ENCODE measurements at regions not wholly inside any gene's neighbourhood (a gene's known extent, or its start where the extent isn't known, plus 50 kb on each side); places are given as distances from the start of the nearest gene placed in this dataset.
"Not testable (repeated sequence)": the region's sequence is repeated elsewhere in the genome, so short reads cannot be mapped to it uniquely, and the experiment has no call there.

DNA sequence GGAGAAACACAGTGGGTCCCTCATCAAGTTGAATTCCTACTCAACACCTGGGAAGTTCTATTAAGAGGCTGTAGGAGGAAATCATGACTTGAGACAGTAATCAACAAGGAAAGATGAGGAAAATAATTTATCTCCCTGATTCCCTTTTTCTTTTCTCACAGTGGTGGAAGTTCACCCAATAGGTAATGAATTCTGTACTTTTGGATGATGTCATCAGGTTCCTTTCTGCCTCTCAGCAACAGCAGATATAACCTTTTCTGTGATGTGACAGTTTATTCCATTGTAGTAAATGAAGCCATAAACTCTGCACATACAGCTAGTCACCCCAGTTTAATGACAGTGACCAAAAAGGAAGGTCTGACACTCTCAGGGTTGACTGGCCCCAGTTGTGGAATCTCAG, 1265.0 kb downstream of the NXPH1 start:
- H3K4me3 ChIP-seq (ENCODE audit: low read length in 2 of 2) = no peak overlapping the region
- no peaks in the 10 kb centered on the region for H3K36me3 ChIP-seq (ENCODE audit: control insufficient read depth in 2 of 2, insufficient read depth in 2 of 2, low read length in 1 of 2)
- H3K27me3 ChIP-seq (ENCODE audit: control insufficient read depth in 2 of 2, insufficient read depth in 1 of 2, low read length in 1 of 2) = no peaks in the 10 kb centered on the region
- no peak overlapping the region for H3K27ac ChIP-seq (ENCODE audit: low read depth in 1 of 2, low read length in 1 of 2)
- no peak for DNase-seq (ENCODE audit: low read depth in 6 of 9, low spot score in 9 of 9)
- H3K4me1 ChIP-seq (ENCODE audit: control insufficient read depth in 2 of 2, insufficient read depth in 2 of 2, low read length in 2 of 2) = no peaks in the 10 kb centered on the region
- peaks cover 0 to 3% of the 10 kb centered on the region in 2 donors for H3K9me3 ChIP-seq (ENCODE audit: control insufficient read depth in 2 of 2, insufficient read depth in 1 of 2, low read length in 1 of 2)

- Histone ChIP-seq H3K27ac (ENCODE audit: low read depth in 1 of 2, low read length in 1 of 2) (no peak overlapping the region), H3K9me3 (ENCODE audit: control insufficient read depth in 2 of 2, insufficient read depth in 1 of 2, low read length in 1 of 2) (no peaks in the 10 kb centered on the region), H3K4me1 (ENCODE audit: control insufficient read depth in 2 of 2, insufficient read depth in 2 of 2, low read length in 2 of 2) (no peaks in the 10 kb centered on the region), H3K4me3 (ENCODE audit: low read length in 2 of 2) (no peak overlapping the region), H3K36me3 (ENCODE audit: control insufficient read depth in 2 of 2, insufficient read depth in 2 of 2, low read length in 1 of 2) (no peaks in the 10 kb centered on the region), H3K27me3 (ENCODE audit: control insufficient read depth in 2 of 2, insufficient read depth in 1 of 2, low read length in 1 of 2) (no peaks in the 10 kb centered on the region)
- 83% methylated on average over 1 of the region's 1 CpG for WGBS
- no peak for DNase-seq (ENCODE audit: low read depth in 6 of 9, low spot score in 9 of 9)
These were observed 1264.5 kb upstream of the PHF14 start for GRCh38 chr7:9709216-9709615.

GRCh38 chr7:9711259-9711918, 1262.3 kb upstream of the PHF14 start:
- WGBS = 91% methylated on average over 3 of the region's 3 CpGs

DNA sequence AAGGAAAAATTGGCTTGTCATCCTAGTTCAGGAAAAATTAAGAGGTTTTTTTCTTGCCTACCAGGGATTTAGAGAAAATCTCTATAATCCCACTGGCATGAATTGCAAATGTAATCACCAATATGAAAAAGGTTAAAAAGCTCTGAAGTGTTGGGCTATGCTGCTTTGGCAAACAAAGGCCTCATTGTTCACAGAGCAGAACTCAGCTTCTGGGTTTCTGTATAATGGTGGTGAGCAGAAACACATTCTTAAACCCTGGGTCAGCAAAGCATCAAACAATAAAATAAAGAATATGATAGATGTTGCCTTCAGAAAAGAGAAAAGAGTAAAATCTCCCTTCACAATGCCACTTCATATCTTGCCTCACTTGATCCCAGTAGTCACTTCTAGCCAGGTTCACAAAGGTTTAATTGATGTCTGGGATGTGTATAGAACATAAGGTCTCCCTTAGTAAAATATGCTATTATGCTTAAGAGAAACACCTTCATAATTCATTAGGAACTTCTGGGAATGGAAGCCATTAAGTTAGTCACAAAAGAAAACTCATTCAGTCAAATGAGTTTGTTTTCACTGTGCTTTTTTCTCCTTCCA, 1255.5 kb upstream of the PHF14 start:
- no peaks in the 10 kb centered on the region for H3K27me3 ChIP-seq (ENCODE audit: control insufficient read depth in 2 of 2, insufficient read depth in 1 of 2, low read length in 1 of 2)
- no peaks in the 10 kb centered on the region for H3K4me1 ChIP-seq (ENCODE audit: control insufficient read depth in 2 of 2, insufficient read depth in 2 of 2, low read length in 2 of 2)
- H3K36me3 ChIP-seq (ENCODE audit: control insufficient read depth in 2 of 2, insufficient read depth in 2 of 2, low read length in 1 of 2) = no peaks in the 10 kb centered on the region
- no peak overlapping the region for H3K4me3 ChIP-seq (ENCODE audit: low read length in 2 of 2)
- H3K9me3 ChIP-seq (ENCODE audit: control insufficient read depth in 2 of 2, insufficient read depth in 1 of 2, low read length in 1 of 2) = no peaks in the 10 kb centered on the region
- no peak for DNase-seq (ENCODE audit: low read depth in 6 of 9, low spot score in 9 of 9)
- no peak overlapping the region for H3K27ac ChIP-seq (ENCODE audit: low read depth in 1 of 2, low read length in 1 of 2)

More at GRCh38 chr7:9711259-9711918, 1262.3 kb upstream of the PHF14 start:
- Histone ChIP-seq H3K4me1 (ENCODE audit: control insufficient read depth in 2 of 2, insufficient read depth in 2 of 2, low read length in 2 of 2) (no peaks in the 10 kb centered on the region), H3K4me3 (ENCODE audit: low read length in 2 of 2) (no peak overlapping the region), H3K9me3 (ENCODE audit: control insufficient read depth in 2 of 2, insufficient read depth in 1 of 2, low read length in 1 of 2) (no peaks in the 10 kb centered on the region), H3K36me3 (ENCODE audit: control insufficient read depth in 2 of 2, insufficient read depth in 2 of 2, low read length in 1 of 2) (no peaks in the 10 kb centered on the region), H3K27me3 (ENCODE audit: control insufficient read depth in 2 of 2, insufficient read depth in 1 of 2, low read length in 1 of 2) (no peaks in the 10 kb centered on the region), H3K27ac (ENCODE audit: low read depth in 1 of 2, low read length in 1 of 2) (no peak overlapping the region)
- DNase-seq (ENCODE audit: low read depth in 6 of 9, low spot score in 9 of 9) = no peak

GRCh38 chr7:9719303-9719702, 1254.4 kb upstream of the PHF14 start:
- Histone ChIP-seq H3K36me3 (ENCODE audit: control insufficient read depth in 2 of 2, insufficient read depth in 2 of 2, low read length in 1 of 2) (no peaks in the 10 kb centered on the region), H3K27me3 (ENCODE audit: control insufficient read depth in 2 of 2, insufficient read depth in 1 of 2, low read length in 1 of 2) (no peaks in the 10 kb centered on the region), H3K4me3 (ENCODE audit: low read length in 2 of 2) (no peak overlapping the region), H3K27ac (ENCODE audit: low read depth in 1 of 2, low read length in 1 of 2) (no peak overlapping the region), H3K4me1 (ENCODE audit: control insufficient read depth in 2 of 2, insufficient read depth in 2 of 2, low read length in 2 of 2) (no peaks in the 10 kb centered on the region), H3K9me3 (ENCODE audit: control insufficient read depth in 2 of 2, insufficient read depth in 1 of 2, low read length in 1 of 2) (no peaks in the 10 kb centered on the region)
- WGBS = 92% methylated on average over 4 of the region's 4 CpGs
- DNase-seq (ENCODE audit: low read depth in 6 of 9, low spot score in 9 of 9) = no peak

GRCh38 chr7:9719721-9720120, 1254.0 kb upstream of the PHF14 start:
- Histone ChIP-seq H3K36me3 (ENCODE audit: control insufficient read depth in 2 of 2, insufficient read depth in 2 of 2, low read length in 1 of 2) (no peaks in the 10 kb centered on the region), H3K27me3 (ENCODE audit: control insufficient read depth in 2 of 2, insufficient read depth in 1 of 2, low read length in 1 of 2) (no peaks in the 10 kb centered on the region), H3K4me3 (ENCODE audit: low read length in 2 of 2) (no peak overlapping the region), H3K9me3 (ENCODE audit: control insufficient read depth in 2 of 2, insufficient read depth in 1 of 2, low read length in 1 of 2) (no peaks in the 10 kb centered on the region), H3K27ac (ENCODE audit: low read depth in 1 of 2, low read length in 1 of 2) (no peak overlapping the region), H3K4me1 (ENCODE audit: control insufficient read depth in 2 of 2, insufficient read depth in 2 of 2, low read length in 2 of 2) (no peaks in the 10 kb centered on the region)
- no peak for DNase-seq (ENCODE audit: low read depth in 6 of 9, low spot score in 9 of 9)
- WGBS = 98% methylated on average over 3 of the region's 3 CpGs

DNA sequence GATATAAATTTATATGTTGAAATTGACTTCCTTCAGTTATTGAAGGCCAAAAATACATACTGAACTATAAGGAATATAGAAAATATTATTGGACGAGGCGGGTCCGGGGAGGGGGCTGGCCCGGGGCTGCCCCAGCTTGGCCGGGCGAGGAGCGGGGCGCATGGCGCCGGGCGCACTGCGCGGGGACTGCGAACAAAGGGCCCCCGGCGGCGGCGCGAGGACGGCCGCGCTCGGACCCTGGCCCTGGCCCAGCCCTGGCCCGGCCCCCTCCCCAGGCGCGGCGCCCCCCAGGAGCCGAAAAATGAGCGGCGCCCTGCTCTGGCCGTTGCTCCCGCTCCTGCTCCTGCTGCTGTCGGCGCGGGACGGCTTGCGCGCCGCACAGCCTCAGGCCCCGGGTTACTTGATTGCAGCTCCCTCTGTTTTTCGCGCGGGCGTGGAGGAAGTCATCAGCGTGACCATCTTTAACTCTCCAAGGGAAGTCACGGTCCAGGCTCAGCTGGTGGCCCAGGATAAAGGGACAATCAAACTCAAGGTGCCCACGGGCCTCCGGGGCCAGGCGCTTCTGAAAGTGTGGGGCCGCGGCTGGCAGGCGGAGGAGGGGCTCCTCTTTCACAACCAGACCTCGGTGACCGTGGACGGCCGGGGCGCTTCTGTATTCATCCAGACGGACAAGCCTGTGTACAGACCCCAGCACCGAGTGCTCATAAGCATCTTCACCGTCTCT, 1247.6 kb upstream of the PHF14 start:
- H3K27me3 ChIP-seq (ENCODE audit: control insufficient read depth in 2 of 2, insufficient read depth in 1 of 2, low read length in 1 of 2); H3K4me3 ChIP-seq (ENCODE audit: low read length in 2 of 2); H3K27ac ChIP-seq (ENCODE audit: low read depth in 1 of 2, low read length in 1 of 2); H3K36me3 ChIP-seq (ENCODE audit: control insufficient read depth in 2 of 2, insufficient read depth in 2 of 2, low read length in 1 of 2); H3K4me1 ChIP-seq (ENCODE audit: control insufficient read depth in 2 of 2, insufficient read depth in 2 of 2, low read length in 2 of 2); DNase-seq (ENCODE audit: low read depth in 6 of 9, low spot score in 9 of 9): not testable (repeated sequence)
- H3K9me3 ChIP-seq (ENCODE audit: control insufficient read depth in 2 of 2, insufficient read depth in 1 of 2, low read length in 1 of 2) = peaks cover 0 to 23% of the 10 kb centered on the region in 2 donors
- WGBS = 96% methylated on average over 56 of the region's 60 CpGs

GRCh38 chr7:9726811-9727210, 1246.9 kb upstream of the PHF14 start:
- H3K27ac ChIP-seq (ENCODE audit: low read depth in 1 of 2, low read length in 1 of 2); H3K36me3 ChIP-seq (ENCODE audit: control insufficient read depth in 2 of 2, insufficient read depth in 2 of 2, low read length in 1 of 2); H3K4me1 ChIP-seq (ENCODE audit: control insufficient read depth in 2 of 2, insufficient read depth in 2 of 2, low read length in 2 of 2); DNase-seq (ENCODE audit: low read depth in 6 of 9, low spot score in 9 of 9); H3K4me3 ChIP-seq (ENCODE audit: low read length in 2 of 2); H3K27me3 ChIP-seq (ENCODE audit: control insufficient read depth in 2 of 2, insufficient read depth in 1 of 2, low read length in 1 of 2): not testable (repeated sequence)
- peaks cover 0 to 23% of the 10 kb centered on the region in 2 donors for H3K9me3 ChIP-seq (ENCODE audit: control insufficient read depth in 2 of 2, insufficient read depth in 1 of 2, low read length in 1 of 2)
- WGBS = 98% methylated on average over 18 of the region's 22 CpGs

DNA sequence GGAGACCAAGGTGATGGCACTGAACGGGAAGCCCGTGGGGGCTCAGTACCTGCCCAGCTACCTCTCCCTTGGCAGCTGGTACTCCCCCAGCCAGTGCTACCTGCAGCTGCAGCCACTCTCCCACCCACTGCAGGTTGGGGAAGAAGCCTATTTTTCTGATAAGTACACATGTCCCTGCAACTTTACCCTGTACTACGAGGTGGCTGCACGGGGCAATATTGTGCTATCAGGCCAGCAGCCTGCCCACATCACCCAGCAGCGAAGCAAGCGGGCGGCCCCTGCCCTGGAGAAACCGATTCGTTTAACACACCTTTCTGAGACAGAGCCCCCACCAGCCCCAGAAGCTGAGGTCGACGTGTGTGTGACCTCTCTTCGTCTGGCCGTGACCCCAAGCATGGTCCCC, 1246.2 kb upstream of the PHF14 start:
- peaks cover 0 to 23% of the 10 kb centered on the region in 2 donors for H3K9me3 ChIP-seq (ENCODE audit: control insufficient read depth in 2 of 2, insufficient read depth in 1 of 2, low read length in 1 of 2)
- H3K27ac ChIP-seq (ENCODE audit: low read depth in 1 of 2, low read length in 1 of 2); H3K4me3 ChIP-seq (ENCODE audit: low read length in 2 of 2); H3K27me3 ChIP-seq (ENCODE audit: control insufficient read depth in 2 of 2, insufficient read depth in 1 of 2, low read length in 1 of 2); DNase-seq (ENCODE audit: low read depth in 6 of 9, low spot score in 9 of 9); H3K4me1 ChIP-seq (ENCODE audit: control insufficient read depth in 2 of 2, insufficient read depth in 2 of 2, low read length in 2 of 2); H3K36me3 ChIP-seq (ENCODE audit: control insufficient read depth in 2 of 2, insufficient read depth in 2 of 2, low read length in 1 of 2): not testable (repeated sequence)
- WGBS = 98% methylated on average over 13 of the region's 13 CpGs
